DND-41 (cell line): ENCODE measurements at regions not wholly inside any gene's neighbourhood (a gene's known extent, or its start where the extent isn't known, plus 50 kb on each side); places are given as distances from the start of the nearest gene placed in this dataset.

ENCODE experiments used
- EZH2 ChIP-seq: IDR thresholded peaks from 3 replicates; pipeline ENCODE4 v1.6.1; 2012; ENCODE audit warnings: borderline replicate concordance, low read depth, mild to moderate bottlenecking, moderate library complexity, low read length, inconsistent platforms; ENCODE audit not compliant: severe bottlenecking
- TF ChIP-seq, protein P1 (sequence below): IDR thresholded peaks from 2 replicates; pipeline ENCODE4 v1.5.1; 2012; ENCODE audit warnings: borderline replicate concordance, low read length, moderate library complexity, mild to moderate bottlenecking; ENCODE audit not compliant: poor library complexity, severe bottlenecking; ENCODE audit errors: extremely low read depth

DNA sequence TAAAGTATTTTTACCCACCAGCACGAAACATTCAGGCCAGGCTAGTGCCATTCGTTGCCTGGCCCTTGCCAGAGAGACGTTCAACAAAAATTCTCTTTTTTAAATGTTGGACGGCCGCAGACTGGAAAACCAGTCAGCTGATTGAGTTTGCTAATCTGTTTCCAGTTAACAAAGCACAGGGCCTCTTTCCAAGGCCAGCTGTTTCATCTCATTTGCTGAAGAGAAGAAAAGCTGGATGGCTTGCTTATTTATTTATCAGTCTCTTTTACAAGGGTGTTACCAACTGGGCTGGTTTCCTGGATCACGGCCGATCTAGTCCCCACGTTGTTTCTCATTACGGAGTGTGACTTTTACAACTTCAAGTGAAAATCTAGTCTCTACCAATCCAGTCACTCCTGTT, 418.7 kb upstream of the DYNLRB2 start:
- no peak for TF ChIP-seq EZH2
- TF ChIP-seq, protein P1, sequence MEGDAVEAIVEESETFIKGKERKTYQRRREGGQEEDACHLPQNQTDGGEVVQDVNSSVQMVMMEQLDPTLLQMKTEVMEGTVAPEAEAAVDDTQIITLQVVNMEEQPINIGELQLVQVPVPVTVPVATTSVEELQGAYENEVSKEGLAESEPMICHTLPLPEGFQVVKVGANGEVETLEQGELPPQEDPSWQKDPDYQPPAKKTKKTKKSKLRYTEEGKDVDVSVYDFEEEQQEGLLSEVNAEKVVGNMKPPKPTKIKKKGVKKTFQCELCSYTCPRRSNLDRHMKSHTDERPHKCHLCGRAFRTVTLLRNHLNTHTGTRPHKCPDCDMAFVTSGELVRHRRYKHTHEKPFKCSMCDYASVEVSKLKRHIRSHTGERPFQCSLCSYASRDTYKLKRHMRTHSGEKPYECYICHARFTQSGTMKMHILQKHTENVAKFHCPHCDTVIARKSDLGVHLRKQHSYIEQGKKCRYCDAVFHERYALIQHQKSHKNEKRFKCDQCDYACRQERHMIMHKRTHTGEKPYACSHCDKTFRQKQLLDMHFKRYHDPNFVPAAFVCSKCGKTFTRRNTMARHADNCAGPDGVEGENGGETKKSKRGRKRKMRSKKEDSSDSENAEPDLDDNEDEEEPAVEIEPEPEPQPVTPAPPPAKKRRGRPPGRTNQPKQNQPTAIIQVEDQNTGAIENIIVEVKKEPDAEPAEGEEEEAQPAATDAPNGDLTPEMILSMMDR: no peak
